Prostate gland (tissue), 2 donors: ENCODE measurements at regions not wholly inside any gene's neighbourhood (a gene's known extent, or its start where the extent isn't known, plus 50 kb on each side); places are given as distances from the start of the nearest gene placed in this dataset.

Source experiments
- DNase-seq: peaks from one replicate; pipeline ENCODE4 v3.0.0-alpha.2; 2019; ENCODE audit warnings: low spot score
- H3K27ac ChIP-seq, 2 donors: fragments of 200-600 bp; sonication (generic); 2 replicates each; pipeline ENCODE4 v1.5.1; 2017 to 2019
- H3K27me3 ChIP-seq: fragments of 200-600 bp; sonication (generic); replicated peaks from 2 replicates; pipeline ENCODE4 v1.5.1; 2019; ENCODE audit not compliant: insufficient read depth
- H3K36me3 ChIP-seq, 2 donors: fragments of 200-600 bp; sonication (generic); 1 replicate in 1 of 2; 2 replicates in 1 of 2; pipeline versions ENCODE4 v1.5.1 to v1.8.1; 2017 to 2019
- H3K4me1 ChIP-seq: fragments of 200-600 bp; sonication (generic); replicated peaks from 2 replicates; pipeline ENCODE4 v1.5.1; 2019
- H3K4me3 ChIP-seq, 2 donors: fragments of 200-600 bp; sonication (generic); 2 replicates each; pipeline ENCODE4 v1.5.1; 2017 to 2019
- H3K9me3 ChIP-seq: fragments of 200-600 bp; sonication (generic); 2 replicates; pipeline ENCODE4 v1.5.1; 2017
- POLR2A ChIP-seq: fragments of 450-650 bp; IDR thresholded peaks from one replicate; pipeline ENCODE4 v1.6.1; 2016; ENCODE audit warnings: antibody characterized with exemption, mild to moderate bottlenecking
- POLR2AphosphoS5 ChIP-seq: sonication (generic); formaldehyde crosslinking; IDR thresholded peaks from one replicate; pipeline ENCODE4 v1.6.1; 2017; ENCODE audit warnings: antibody characterized with exemption
- WGBS: methylation state at CpG from one replicate; pipeline ENCODE4 v1.1.5; 2018; 5-methylcytosine and 5-hydroxymethylcytosine counted together
- intact Hi-C: fragments of 100-400 bp; cut with DNase I; formaldehyde crosslinking; loops from one replicate; pipeline ENCODE4 v1.14.2; 2022
- TF ChIP-seq, protein P1 (sequence below), 4 experiments: fragments of 200-600 bp in 2 of 4; fragments of 450-650 bp in 2 of 4; sonication (generic) in 2 of 4; IDR thresholded peaks; 1 replicate in 3 of 4; 2 replicates in 1 of 4; pipeline ENCODE4 v1.5.1; 2016 to 2019; ENCODE audit warnings: antibody characterized with exemption in 4 of 4, mild to moderate bottlenecking in 2 of 4, moderate library complexity in 2 of 4

DNA sequence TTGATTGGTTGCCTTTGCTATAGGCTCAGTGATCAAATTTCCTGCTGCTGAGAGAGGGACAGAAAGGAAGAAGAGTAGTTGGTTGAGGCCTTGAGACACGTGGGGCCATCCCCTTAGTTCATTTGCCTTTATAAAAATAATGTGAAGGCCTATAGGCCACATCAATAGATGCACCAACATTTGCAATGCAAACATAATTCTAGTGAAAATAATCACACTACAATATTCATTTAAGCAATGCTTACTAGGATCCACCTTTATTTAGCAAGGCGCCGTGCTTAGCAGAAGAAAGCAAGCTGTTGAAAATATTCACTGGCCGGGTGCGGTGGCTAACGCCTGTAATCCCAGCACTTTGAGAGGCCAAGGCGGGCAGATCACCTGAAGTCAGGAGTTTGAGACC is 105.3 kb upstream of the CXCR4 start:
- WGBS: 96% methylated on average over 7 of the region's 7 CpGs
- intact Hi-C loops: no loop called here

DNA sequence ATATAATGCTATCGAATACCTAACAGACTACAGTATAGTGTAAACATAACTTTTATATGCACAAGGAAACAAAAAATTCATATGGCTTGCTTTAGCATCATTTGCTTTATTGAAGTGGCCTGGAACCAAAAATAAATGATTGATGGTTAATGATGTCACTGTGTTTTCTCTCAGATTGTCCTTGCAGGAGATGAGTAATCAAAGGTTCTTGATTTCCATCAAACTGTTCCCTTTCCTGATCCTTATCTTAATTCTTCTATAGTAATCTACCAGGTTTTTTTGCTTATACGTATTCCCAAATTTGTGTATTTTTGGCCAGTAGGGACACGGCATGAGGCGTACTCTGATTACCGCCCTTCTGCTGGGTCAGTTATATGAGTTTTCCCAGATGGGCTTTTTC is 104.9 kb upstream of the CXCR4 start:
- Histone ChIP-seq H3K27ac (no peak overlapping the region), H3K4me1 (no peaks in the 10 kb centered on the region), H3K27me3 (no peaks in the 10 kb centered on the region), H3K36me3 (no peaks in the 10 kb centered on the region), H3K4me3 (no peak overlapping the region), H3K9me3 (no peaks in the 10 kb centered on the region)
- DNase-seq: no peak
- intact Hi-C loops: no loop called here
- WGBS: 72% methylated on average over 5 of the region's 5 CpGs
- TF ChIP-seq, protein P1, sequence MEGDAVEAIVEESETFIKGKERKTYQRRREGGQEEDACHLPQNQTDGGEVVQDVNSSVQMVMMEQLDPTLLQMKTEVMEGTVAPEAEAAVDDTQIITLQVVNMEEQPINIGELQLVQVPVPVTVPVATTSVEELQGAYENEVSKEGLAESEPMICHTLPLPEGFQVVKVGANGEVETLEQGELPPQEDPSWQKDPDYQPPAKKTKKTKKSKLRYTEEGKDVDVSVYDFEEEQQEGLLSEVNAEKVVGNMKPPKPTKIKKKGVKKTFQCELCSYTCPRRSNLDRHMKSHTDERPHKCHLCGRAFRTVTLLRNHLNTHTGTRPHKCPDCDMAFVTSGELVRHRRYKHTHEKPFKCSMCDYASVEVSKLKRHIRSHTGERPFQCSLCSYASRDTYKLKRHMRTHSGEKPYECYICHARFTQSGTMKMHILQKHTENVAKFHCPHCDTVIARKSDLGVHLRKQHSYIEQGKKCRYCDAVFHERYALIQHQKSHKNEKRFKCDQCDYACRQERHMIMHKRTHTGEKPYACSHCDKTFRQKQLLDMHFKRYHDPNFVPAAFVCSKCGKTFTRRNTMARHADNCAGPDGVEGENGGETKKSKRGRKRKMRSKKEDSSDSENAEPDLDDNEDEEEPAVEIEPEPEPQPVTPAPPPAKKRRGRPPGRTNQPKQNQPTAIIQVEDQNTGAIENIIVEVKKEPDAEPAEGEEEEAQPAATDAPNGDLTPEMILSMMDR (IDR thresholded peaks at IDR 0.05): no peak
- no peak for TF ChIP-seq POLR2AphosphoS5
- no peak for TF ChIP-seq POLR2A

More for the DNA sequence above, 105.3 kb upstream of the CXCR4 start:
- Histone ChIP-seq H3K27ac (no peak overlapping the region), H3K27me3 (no peaks in the 10 kb centered on the region), H3K4me3 (no peak overlapping the region), H3K9me3 (no peaks in the 10 kb centered on the region), H3K36me3 (no peaks in the 10 kb centered on the region), H3K4me1 (no peaks in the 10 kb centered on the region)
- DNase-seq: no peak
- TF ChIP-seq POLR2AphosphoS5 (no peak), POLR2A (no peak)
- TF ChIP-seq, protein P1 (IDR thresholded peaks at IDR 0.05): no peak

DNA sequence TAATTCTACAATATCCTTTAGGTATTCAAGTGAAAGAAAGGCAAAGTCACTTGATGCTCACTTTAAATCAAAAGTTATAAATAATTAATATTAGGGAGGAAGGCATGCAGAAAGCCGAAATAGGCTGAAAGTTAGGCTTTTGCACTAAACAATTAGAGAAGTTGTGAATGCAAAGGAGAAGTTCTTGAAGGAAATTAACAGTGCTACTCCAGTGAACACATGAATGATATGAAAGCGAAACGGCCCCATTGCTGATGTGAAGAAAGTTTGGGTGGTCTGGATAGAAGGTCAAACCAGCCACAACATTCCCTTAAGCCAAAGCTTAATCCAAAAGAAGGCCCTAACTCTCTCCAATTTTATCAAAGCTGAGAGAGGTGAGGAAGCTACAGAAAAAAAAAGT is 103.1 kb upstream of the CXCR4 start:
- TF ChIP-seq POLR2AphosphoS5: no peak
- TF ChIP-seq POLR2A: no peak
- TF ChIP-seq, protein P1 (IDR thresholded peaks at IDR 0.05): no peak
- H3K27ac ChIP-seq: no peak overlapping the region
- H3K36me3 ChIP-seq: no peaks in the 10 kb centered on the region
- H3K27me3 ChIP-seq: no peaks in the 10 kb centered on the region
- intact Hi-C loops: no loop called here
- H3K9me3 ChIP-seq: no peaks in the 10 kb centered on the region
- WGBS: 95% methylated on average over 3 of the region's 3 CpGs
- DNase-seq: no peak
- H3K4me1 ChIP-seq: no peaks in the 10 kb centered on the region
- H3K4me3 ChIP-seq: no peak overlapping the region

DNA sequence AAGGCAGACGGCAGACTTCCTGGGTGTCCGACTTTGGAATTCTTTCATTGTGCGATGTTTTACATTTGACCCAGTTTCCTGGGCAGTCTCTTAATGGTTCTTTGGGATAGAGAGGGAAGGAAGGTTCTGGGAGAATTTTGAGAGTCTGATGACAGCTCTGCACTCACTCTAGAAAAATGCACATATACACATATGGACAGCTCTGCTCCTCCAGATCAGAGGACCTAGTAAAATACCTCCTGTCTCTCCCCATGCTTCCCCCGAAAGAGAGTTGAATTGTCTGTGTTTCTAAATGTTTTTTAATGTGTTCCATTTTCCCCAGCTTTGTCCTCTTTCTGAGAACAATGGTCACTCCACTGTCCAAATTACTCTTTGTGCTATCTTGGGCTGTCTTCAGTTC is 102.0 kb upstream of the CXCR4 start:
- 51% methylated on average over 4 of the region's 4 CpGs for WGBS
- Histone ChIP-seq H3K4me1 (no peaks in the 10 kb centered on the region), H3K4me3 (no peak overlapping the region), H3K27ac (no peak overlapping the region), H3K27me3 (no peaks in the 10 kb centered on the region), H3K36me3 (no peaks in the 10 kb centered on the region), H3K9me3 (no peaks in the 10 kb centered on the region)
- intact Hi-C loops: no loop called here
- DNase-seq: no peak
- no peak for TF ChIP-seq POLR2AphosphoS5
- no peak for TF ChIP-seq POLR2A
- TF ChIP-seq, protein P1 (IDR thresholded peaks at IDR 0.05): no peak

DNA sequence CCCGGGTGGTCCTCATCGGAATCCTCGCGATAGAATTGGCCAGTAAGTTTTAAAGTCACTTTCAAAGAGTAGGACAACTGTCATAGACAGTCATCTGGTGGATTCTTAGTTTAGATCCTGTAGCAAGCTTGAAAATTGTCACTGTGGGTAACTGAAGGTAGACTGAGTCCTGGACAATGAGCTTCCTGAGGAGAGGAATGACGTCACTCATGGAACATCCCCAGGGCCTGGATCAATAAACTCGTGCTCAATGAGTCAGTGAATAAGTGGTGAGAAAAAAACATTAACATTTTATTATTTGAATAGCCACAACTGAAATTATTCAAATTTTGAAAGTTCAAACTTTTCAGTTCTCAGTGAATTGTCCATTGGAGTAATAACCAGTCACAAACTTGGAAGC is 101.4 kb upstream of the CXCR4 start:
- intact Hi-C loops: no loop called here
- H3K4me1 ChIP-seq: no peaks in the 10 kb centered on the region
- DNase-seq: no peak
- H3K4me3 ChIP-seq: no peak overlapping the region
- WGBS: 75% methylated on average over 6 of the region's 6 CpGs
- no peaks in the 10 kb centered on the region for H3K27me3 ChIP-seq
- TF ChIP-seq POLR2A: no peak
- TF ChIP-seq, protein P1 (IDR thresholded peaks at IDR 0.05): no peak
- TF ChIP-seq POLR2AphosphoS5: no peak
- H3K27ac ChIP-seq: no peak overlapping the region
- no peaks in the 10 kb centered on the region for H3K9me3 ChIP-seq
- no peaks in the 10 kb centered on the region for H3K36me3 ChIP-seq
